DOHH2 (cell line): ENCODE measurements at regions not wholly inside any gene's neighbourhood (a gene's known extent, or its start where the extent isn't known, plus 50 kb on each side); places are given as distances from the start of the nearest gene placed in this dataset.

Experiments used
- EZH2phosphoT487 ChIP-seq: fragments of 200-600 bp; sonication (generic); IDR thresholded peaks from 2 replicates; pipeline ENCODE4 v1.6.1; 2017; ENCODE audit warnings: borderline replicate concordance, mild to moderate bottlenecking, antibody characterized with exemption, low read length, moderate library complexity, mixed read lengths
- TF ChIP-seq, protein P1 (sequence below): fragments of 200-600 bp; sonication (generic); IDR thresholded peaks from one replicate; pipeline ENCODE4 v1.5.1; 2014; ENCODE audit warnings: antibody characterized with exemption, mild to moderate bottlenecking, low read depth, low read length; ENCODE audit not compliant: poor library complexity, severe bottlenecking

DNA sequence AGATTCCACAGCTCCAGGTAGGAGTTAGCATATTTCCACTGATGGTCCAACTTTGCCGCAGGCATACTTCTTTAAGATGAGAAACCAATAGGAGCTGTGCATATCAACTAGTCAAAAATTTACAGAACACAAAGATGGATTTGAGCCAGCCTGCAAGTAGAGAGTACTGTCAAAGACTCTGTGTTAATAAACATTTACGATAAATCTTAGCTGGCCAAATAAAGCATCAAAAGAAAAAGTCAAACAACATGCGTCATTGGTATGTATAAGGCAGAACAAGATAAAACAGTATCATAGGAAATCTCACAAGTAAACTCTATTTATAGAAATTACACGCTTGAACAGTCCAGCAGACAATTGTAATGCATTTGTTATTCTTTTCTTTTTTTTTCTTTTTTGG lies 907.4 kb upstream of the AGA start:
- TF ChIP-seq, protein P1, sequence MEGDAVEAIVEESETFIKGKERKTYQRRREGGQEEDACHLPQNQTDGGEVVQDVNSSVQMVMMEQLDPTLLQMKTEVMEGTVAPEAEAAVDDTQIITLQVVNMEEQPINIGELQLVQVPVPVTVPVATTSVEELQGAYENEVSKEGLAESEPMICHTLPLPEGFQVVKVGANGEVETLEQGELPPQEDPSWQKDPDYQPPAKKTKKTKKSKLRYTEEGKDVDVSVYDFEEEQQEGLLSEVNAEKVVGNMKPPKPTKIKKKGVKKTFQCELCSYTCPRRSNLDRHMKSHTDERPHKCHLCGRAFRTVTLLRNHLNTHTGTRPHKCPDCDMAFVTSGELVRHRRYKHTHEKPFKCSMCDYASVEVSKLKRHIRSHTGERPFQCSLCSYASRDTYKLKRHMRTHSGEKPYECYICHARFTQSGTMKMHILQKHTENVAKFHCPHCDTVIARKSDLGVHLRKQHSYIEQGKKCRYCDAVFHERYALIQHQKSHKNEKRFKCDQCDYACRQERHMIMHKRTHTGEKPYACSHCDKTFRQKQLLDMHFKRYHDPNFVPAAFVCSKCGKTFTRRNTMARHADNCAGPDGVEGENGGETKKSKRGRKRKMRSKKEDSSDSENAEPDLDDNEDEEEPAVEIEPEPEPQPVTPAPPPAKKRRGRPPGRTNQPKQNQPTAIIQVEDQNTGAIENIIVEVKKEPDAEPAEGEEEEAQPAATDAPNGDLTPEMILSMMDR: no peak
- TF ChIP-seq EZH2phosphoT487: no peak
